Kidney capillary endothelial cell (primary cell): ENCODE measurements at regions not wholly inside any gene's neighbourhood (a gene's known extent, or its start where the extent isn't known, plus 50 kb on each side); places are given as distances from the start of the nearest gene placed in this dataset.
"Not testable (repeated sequence)": the region's sequence is repeated elsewhere in the genome, so short reads cannot be mapped to it uniquely, and the experiment has no call there.

Source experiments
- DNase-seq: peaks from one replicate; pipeline ENCODE4 v3.0.0-alpha.2; 2018; ENCODE audit warnings: low spot score

GRCh38 chr1:4171480-4172450, 271.7 kb upstream of the C1orf174 start:
- no peak for DNase-seq

- DNase-seq: no peak
Observed at GRCh38 chr1:4172644-4173599, 272.9 kb upstream of the C1orf174 start.

GRCh38 chr1:4173731-4174130, 273.7 kb upstream of the C1orf174 start:
- no peak for DNase-seq

- DNase-seq: no peak
Observed at GRCh38 chr1:4174291-4175200, 274.5 kb upstream of the C1orf174 start.

GRCh38 chr1:4175566-4176405, 275.7 kb upstream of the C1orf174 start:
- no peak for DNase-seq

- DNase-seq: no peak
Observed at GRCh38 chr1:4176841-4177240, 276.8 kb upstream of the C1orf174 start.

GRCh38 chr1:4177425-4178150, 277.5 kb upstream of the C1orf174 start:
- peak; percentile 2 for DNase-seq

- no peak for DNase-seq
Observed at GRCh38 chr1:4178501-4179113, 278.5 kb upstream of the C1orf174 start.

- DNase-seq: no peak
Observed at GRCh38 chr1:4179914-4180735, 280.1 kb upstream of the C1orf174 start.

- not testable (repeated sequence) for DNase-seq
Observed at GRCh38 chr1:4186486-4186885, 286.4 kb upstream of the C1orf174 start.

- no peak for DNase-seq
Observed at GRCh38 chr1:4203501-4203900, 303.4 kb upstream of the C1orf174 start.

GRCh38 chr1:4207183-4207582, 307.1 kb upstream of the C1orf174 start:
- DNase-seq: no peak

GRCh38 chr1:4207842-4208692, 308.0 kb upstream of the C1orf174 start:
- no peak for DNase-seq

GRCh38 chr1:4210043-4210442, 310.0 kb upstream of the C1orf174 start:
- no peak for DNase-seq

GRCh38 chr1:4212796-4213195, 312.7 kb upstream of the C1orf174 start:
- no peak for DNase-seq

- no peak for DNase-seq
Observed at GRCh38 chr1:4213366-4213973, 313.4 kb upstream of the C1orf174 start.

- DNase-seq: no peak
Observed at GRCh38 chr1:4214826-4215225, 314.8 kb upstream of the C1orf174 start.
